Natural killer cell treated with Interleukin-12 subunit alpha and Interleukin-12 subunit beta and Interleukin-15 and Interleukin-18, amount 100 ng/mL, for 72 hours (primary cell): ENCODE measurements at regions not wholly inside any gene's neighbourhood (a gene's known extent, or its start where the extent isn't known, plus 50 kb on each side); places are given as distances from the start of the nearest gene placed in this dataset.
A peak's percentile ranks its signal among the peaks of the same experiment; 100 is the strongest.

Experiments
- ATAC-seq, 2 donors: fragments of 150-1000 bp; cut with Tn5 transposase in 1 of 2; sonication (Bioruptor Pico), chemical (Tn5 transposase) in 1 of 2; 2 replicates each; pipeline ENCODE4 v1.10.0; 2021
- DNase-seq: peaks from one replicate; pipeline ENCODE4 v3.0.0; 2022; ENCODE audit warnings: low spot score
- H3K27ac Mint-ChIP-seq, 2 donors: 1 replicate in 1 of 2; 2 replicates in 1 of 2; pipeline ENCODE4 v1.8.0; 2022; ENCODE audit warnings: mixed read lengths in 2 of 2, mild to moderate bottlenecking in 1 of 2, moderate library complexity in 1 of 2
- H3K27me3 Mint-ChIP-seq, 2 donors: 1 replicate in 1 of 2; 2 replicates in 1 of 2; pipeline ENCODE4 v1.8.0; 2022; ENCODE audit warnings: mixed read lengths in 2 of 2
- H3K36me3 Mint-ChIP-seq: one replicate; pipeline ENCODE4 v1.8.0; 2022; ENCODE audit warnings: mixed read lengths
- H3K4me1 Mint-ChIP-seq, 2 donors: 1 replicate in 1 of 2; 2 replicates in 1 of 2; pipeline ENCODE4 v1.8.0; 2022; ENCODE audit warnings: low read depth in 2 of 2, mixed read lengths in 2 of 2, mild to moderate bottlenecking in 1 of 2
- H3K4me3 Mint-ChIP-seq: one replicate; pipeline ENCODE4 v1.8.0; 2022; ENCODE audit warnings: mixed read lengths
- H3K9me3 Mint-ChIP-seq: 2 replicates; pipeline ENCODE4 v1.8.0; 2022; ENCODE audit warnings: mixed read lengths

GRCh38 chr3:14322001-14322400 lies 80.4 kb upstream of the SLC6A6 start:
- no peak for DNase-seq
- no peaks in the 10 kb centered on the region for H3K9me3 Mint-ChIP-seq
- peaks cover 0 to 3% of the 10 kb centered on the region in 2 donors for H3K4me1 Mint-ChIP-seq

GRCh38 chr3:14322667-14323295 lies 79.6 kb upstream of the SLC6A6 start:
- H3K36me3 Mint-ChIP-seq, result no peaks in the 10 kb centered on the region
- H3K4me1 Mint-ChIP-seq, result peaks cover 0 to 3% of the 10 kb centered on the region in 2 donors
- H3K27ac Mint-ChIP-seq, result no peak overlapping the region
- DNase-seq (no peak), ATAC-seq (no peak)
- H3K9me3 Mint-ChIP-seq, result no peaks in the 10 kb centered on the region
- no peak overlapping the region for H3K4me3 Mint-ChIP-seq
- no peaks in the 10 kb centered on the region for H3K27me3 Mint-ChIP-seq

More at GRCh38 chr3:14322001-14322400, 80.4 kb upstream of the SLC6A6 start:
- H3K4me3 Mint-ChIP-seq, result no peak overlapping the region
- H3K27me3 Mint-ChIP-seq, result no peaks in the 10 kb centered on the region
- H3K36me3 Mint-ChIP-seq, result no peaks in the 10 kb centered on the region
- ATAC-seq, result no peak
- H3K27ac Mint-ChIP-seq, result no peak overlapping the region

GRCh38 chr3:14323401-14324223 lies 78.8 kb upstream of the SLC6A6 start:
- Mint-ChIP-seq H3K9me3 (no peaks in the 10 kb centered on the region), H3K36me3 (no peaks in the 10 kb centered on the region)
- no peak for ATAC-seq

GRCh38 chr3:14324224-14324944 lies 78.0 kb upstream of the SLC6A6 start:
- H3K36me3 Mint-ChIP-seq, result no peaks in the 10 kb centered on the region
- no peak overlapping the region for H3K4me3 Mint-ChIP-seq
- peaks cover 0 to 4% of the 10 kb centered on the region in 2 donors for H3K27me3 Mint-ChIP-seq
- H3K4me1 Mint-ChIP-seq, result peaks cover 0 to 1% of the 10 kb centered on the region in 2 donors
- DNase-seq (no peak), ATAC-seq (no peak)
- H3K9me3 Mint-ChIP-seq, result no peaks in the 10 kb centered on the region
- H3K27ac Mint-ChIP-seq, result no peak overlapping the region

More at GRCh38 chr3:14323401-14324223, 78.8 kb upstream of the SLC6A6 start:
- Mint-ChIP-seq H3K4me1 (peaks cover 0 to 3% of the 10 kb centered on the region in 2 donors), H3K27ac (no peak overlapping the region), H3K27me3 (peaks cover 0 to 4% of the 10 kb centered on the region in 2 donors), H3K4me3 (no peak overlapping the region)
- no peak for DNase-seq

GRCh38 chr3:14328422-14328821 lies 74.0 kb upstream of the SLC6A6 start:
- ATAC-seq, result no peak
- Mint-ChIP-seq H3K4me3 (no peak overlapping the region), H3K27ac (no peak overlapping the region), H3K36me3 (no peaks in the 10 kb centered on the region), H3K9me3 (no peaks in the 10 kb centered on the region), H3K27me3 (peaks cover 7 to 10% of the 10 kb centered on the region in 2 donors), H3K4me1 (no peaks in the 10 kb centered on the region)
- DNase-seq, result no peak

GRCh38 chr3:14329116-14329830 lies 73.1 kb upstream of the SLC6A6 start:
- peaks cover 7 to 10% of the 10 kb centered on the region in 2 donors for H3K27me3 Mint-ChIP-seq
- no peaks in the 10 kb centered on the region for H3K9me3 Mint-ChIP-seq
- H3K27ac Mint-ChIP-seq, result no peak overlapping the region
- no peak for DNase-seq
- no peak for ATAC-seq
- H3K4me1 Mint-ChIP-seq, result no peaks in the 10 kb centered on the region
- no peaks in the 10 kb centered on the region for H3K36me3 Mint-ChIP-seq
- no peak overlapping the region for H3K4me3 Mint-ChIP-seq

- no peaks in the 10 kb centered on the region for H3K36me3 Mint-ChIP-seq
Measured at GRCh38 chr3:14329842-14330241, 72.6 kb upstream of the SLC6A6 start.

GRCh38 chr3:14330508-14330907 lies 71.9 kb upstream of the SLC6A6 start:
- Mint-ChIP-seq H3K36me3 (no peaks in the 10 kb centered on the region), H3K4me1 (no peaks in the 10 kb centered on the region), H3K4me3 (no peak overlapping the region), H3K27ac (no peak overlapping the region), H3K9me3 (no peaks in the 10 kb centered on the region), H3K27me3 (peaks cover 7 to 10% of the 10 kb centered on the region in 2 donors)
- DNase-seq (no peak), ATAC-seq (no peak)

More at GRCh38 chr3:14329842-14330241, 72.6 kb upstream of the SLC6A6 start:
- DNase-seq (no peak), ATAC-seq (no peak)
- Mint-ChIP-seq H3K27ac (no peak overlapping the region), H3K9me3 (no peaks in the 10 kb centered on the region), H3K27me3 (peaks cover 7 to 10% of the 10 kb centered on the region in 2 donors), H3K4me3 (no peak overlapping the region), H3K4me1 (no peaks in the 10 kb centered on the region)

- DNase-seq (no peak), ATAC-seq (no peak)
- Mint-ChIP-seq H3K27ac (no peak overlapping the region), H3K4me1 (no peaks in the 10 kb centered on the region), H3K27me3 (peaks cover 7 to 10% of the 10 kb centered on the region in 2 donors), H3K36me3 (no peaks in the 10 kb centered on the region), H3K9me3 (no peaks in the 10 kb centered on the region), H3K4me3 (no peak overlapping the region)
Measured at GRCh38 chr3:14331251-14331650, 71.2 kb upstream of the SLC6A6 start.

- Mint-ChIP-seq H3K36me3 (no peaks in the 10 kb centered on the region), H3K27me3 (peaks cover 7 to 14% of the 10 kb centered on the region in 2 donors), H3K9me3 (no peaks in the 10 kb centered on the region), H3K4me1 (no peaks in the 10 kb centered on the region), H3K4me3 (no peak overlapping the region), H3K27ac (no peak overlapping the region)
- ATAC-seq (peak; percentile 31 to 50), DNase-seq (no peak)
Measured at GRCh38 chr3:14332392-14332791, 70.0 kb upstream of the SLC6A6 start.

GRCh38 chr3:14333215-14333614 lies 69.2 kb upstream of the SLC6A6 start:
- Mint-ChIP-seq H3K36me3 (no peaks in the 10 kb centered on the region), H3K27me3 (peaks cover 7 to 14% of the 10 kb centered on the region in 2 donors), H3K27ac (no peak overlapping the region), H3K4me1 (no peaks in the 10 kb centered on the region), H3K4me3 (no peak overlapping the region), H3K9me3 (no peaks in the 10 kb centered on the region)
- no peak for DNase-seq
- ATAC-seq, result no peak

- no peaks in the 10 kb centered on the region for H3K4me1 Mint-ChIP-seq
- no peak overlapping the region for H3K27ac Mint-ChIP-seq
- no peak overlapping the region for H3K4me3 Mint-ChIP-seq
- H3K27me3 Mint-ChIP-seq, result peaks cover 7 to 10% of the 10 kb centered on the region in 2 donors
- no peaks in the 10 kb centered on the region for H3K9me3 Mint-ChIP-seq
- H3K36me3 Mint-ChIP-seq, result no peaks in the 10 kb centered on the region
- no peak for ATAC-seq
- DNase-seq, result no peak
Measured at GRCh38 chr3:14333621-14334020, 68.8 kb upstream of the SLC6A6 start.

- Mint-ChIP-seq H3K36me3 (no peaks in the 10 kb centered on the region), H3K4me3 (no peak overlapping the region), H3K27ac (no peak overlapping the region), H3K9me3 (no peaks in the 10 kb centered on the region), H3K4me1 (no peaks in the 10 kb centered on the region), H3K27me3 (peaks cover 7 to 10% of the 10 kb centered on the region in 2 donors)
- DNase-seq, result no peak
- ATAC-seq, result no peak
Measured at GRCh38 chr3:14334136-14334535, 68.3 kb upstream of the SLC6A6 start.
